Naive thymus-derived CD8-positive, alpha-beta T cell (primary cell): ENCODE measurements at regions not wholly inside any gene's neighbourhood (a gene's known extent, or its start where the extent isn't known, plus 50 kb on each side); places are given as distances from the start of the nearest gene placed in this dataset.

ENCODE experiments used
- ATAC-seq, 2 donors: fragments of 150-1000 bp; cut with Tn5 transposase in 1 of 2; sonication (Bioruptor Pico), chemical (Tn5 transposase) in 1 of 2; 1 replicate in 1 of 2; 2 replicates in 1 of 2; pipeline ENCODE4 v1.10.0; 2021; ENCODE audit warnings: mild to moderate bottlenecking in 2 of 2, moderate library complexity in 2 of 2
- POLR2A ChIA-PET: fragments of 350-600 bp; sonication (Branson Sonifier 250); formaldehyde crosslinking; loops from one replicate; lab custom pipeline; 2021; ENCODE audit warnings: antibody characterized with exemption; lab: Charles Lee
- DNase-seq, 10 donors: peaks; one replicate each; pipeline versions ENCODE4 v3.0.0 to v3.0.0-alpha.2; 2020 to 2022
- H3K27ac Mint-ChIP-seq, 10 donors: one replicate each; pipeline ENCODE4 v1.8.0; 2020 to 2022; ENCODE audit warnings: mild to moderate bottlenecking in 10 of 10, mixed read lengths in 10 of 10, moderate library complexity in 4 of 10, inconsistent platforms in 1 of 10
- H3K27me3 Mint-ChIP-seq, 5 donors: one replicate each; pipeline ENCODE4 v1.8.0; 2021 to 2022; ENCODE audit warnings: mixed read lengths in 5 of 5
- H3K36me3 Mint-ChIP-seq, 3 donors: one replicate each; pipeline ENCODE4 v1.8.0; 2020 to 2022; ENCODE audit warnings: mixed read lengths in 3 of 3, mild to moderate bottlenecking in 2 of 3, inconsistent platforms in 1 of 3
- H3K4me1 Mint-ChIP-seq, 4 donors: one replicate each; pipeline ENCODE4 v1.8.0; 2021 to 2022; ENCODE audit warnings: mixed read lengths in 4 of 4
- H3K4me3 Mint-ChIP-seq, 10 donors: one replicate each; pipeline ENCODE4 v1.8.0; 2020 to 2022; ENCODE audit warnings: mild to moderate bottlenecking in 10 of 10, mixed read lengths in 10 of 10, moderate library complexity in 6 of 10, inconsistent platforms in 1 of 10
- H3K9me3 Mint-ChIP-seq, 9 donors: one replicate each; pipeline ENCODE4 v1.8.0; 2020 to 2022; ENCODE audit warnings: mixed read lengths in 9 of 9, mild to moderate bottlenecking in 3 of 9, inconsistent platforms in 1 of 9, moderate library complexity in 1 of 9

DNA sequence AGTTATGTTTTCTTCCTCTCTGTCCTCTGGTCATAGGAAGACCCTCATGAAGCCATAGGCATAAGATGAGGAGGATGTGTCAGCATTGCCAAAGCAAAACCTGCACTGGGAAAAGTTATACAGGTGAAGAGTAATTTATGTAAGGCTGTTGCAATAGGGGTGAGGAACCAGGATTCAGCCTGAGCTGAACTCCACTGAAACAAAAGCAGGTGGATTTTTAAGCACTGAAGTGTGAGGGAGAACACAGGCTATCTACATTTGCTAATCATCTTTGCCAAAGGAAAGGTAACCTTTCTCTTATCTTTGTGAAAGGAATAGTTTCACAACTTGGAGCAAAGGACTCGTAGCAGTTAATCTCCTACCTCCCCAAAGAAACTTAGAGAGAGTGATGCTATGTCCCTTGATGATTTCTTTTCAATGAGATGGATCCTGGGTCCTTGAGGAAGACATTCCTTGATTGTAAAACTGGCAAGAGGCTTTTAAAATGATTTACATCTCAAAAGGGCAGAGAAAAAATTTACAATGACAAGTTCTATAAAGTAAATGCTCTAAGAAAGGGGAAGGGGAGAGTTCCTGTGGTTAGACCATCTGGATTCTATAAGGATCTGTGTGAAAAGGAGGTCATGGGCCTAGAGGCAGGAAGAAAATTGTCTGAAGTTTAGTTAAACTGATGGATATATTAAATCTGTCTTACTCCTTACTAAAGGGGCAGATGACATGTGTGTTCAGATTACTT lies 385.4 kb upstream of the CDH7 start:
- Mint-ChIP-seq H3K36me3 (no peaks in the 10 kb centered on the region), H3K27ac (no peak overlapping the region), H3K27me3 (no peaks in the 10 kb centered on the region), H3K4me1 (no peaks in the 10 kb centered on the region), H3K4me3 (no peak overlapping the region), H3K9me3 (peaks cover 0 to 11% (median 2%) of the 10 kb centered on the region in 9 donors)
- ATAC-seq (no peak), DNase-seq (no peak)
- POLR2A ChIA-PET: no interaction called here

DNA sequence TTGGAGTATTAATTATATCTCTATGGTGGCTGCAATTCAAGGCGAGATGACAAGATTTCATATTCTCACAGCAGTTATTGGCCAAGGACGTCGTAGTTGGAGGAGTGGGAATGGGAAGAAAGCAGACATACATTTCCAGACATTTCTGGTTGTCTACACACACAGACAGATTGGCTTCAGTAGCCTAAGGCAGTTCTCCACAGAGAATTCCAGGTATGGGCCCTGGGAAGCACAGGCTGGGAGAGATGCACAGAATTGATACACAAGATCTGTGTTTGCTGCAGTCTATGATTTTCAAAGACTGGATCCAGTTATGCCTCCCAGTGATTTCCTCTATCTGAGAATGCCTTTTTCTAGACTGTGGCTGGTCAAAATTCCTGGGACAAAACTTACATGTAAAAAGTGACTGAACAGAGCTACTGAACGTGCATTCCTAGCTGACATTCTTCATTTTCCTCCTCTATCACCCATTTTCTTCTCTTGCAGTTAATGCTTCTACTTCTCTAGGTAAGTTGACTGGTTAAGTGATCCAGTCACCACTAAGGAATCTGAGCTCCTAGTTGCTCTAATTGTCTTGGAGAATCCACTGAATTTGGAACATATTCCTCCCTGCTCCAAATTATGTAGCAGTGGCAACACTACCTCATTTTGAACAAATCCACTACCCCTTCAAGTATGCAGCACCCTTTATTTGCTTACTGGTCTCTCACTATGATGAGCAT lies 386.7 kb upstream of the CDH7 start:
- no peak for DNase-seq
- H3K4me1 Mint-ChIP-seq: no peaks in the 10 kb centered on the region
- H3K27ac Mint-ChIP-seq: no peak overlapping the region
- H3K27me3 Mint-ChIP-seq: no peaks in the 10 kb centered on the region
- POLR2A ChIA-PET: no interaction called here
- no peak for ATAC-seq
- no peaks in the 10 kb centered on the region for H3K36me3 Mint-ChIP-seq
- H3K9me3 Mint-ChIP-seq: peaks cover 0 to 11% (median 2%) of the 10 kb centered on the region in 9 donors
- H3K4me3 Mint-ChIP-seq: no peak overlapping the region

DNA sequence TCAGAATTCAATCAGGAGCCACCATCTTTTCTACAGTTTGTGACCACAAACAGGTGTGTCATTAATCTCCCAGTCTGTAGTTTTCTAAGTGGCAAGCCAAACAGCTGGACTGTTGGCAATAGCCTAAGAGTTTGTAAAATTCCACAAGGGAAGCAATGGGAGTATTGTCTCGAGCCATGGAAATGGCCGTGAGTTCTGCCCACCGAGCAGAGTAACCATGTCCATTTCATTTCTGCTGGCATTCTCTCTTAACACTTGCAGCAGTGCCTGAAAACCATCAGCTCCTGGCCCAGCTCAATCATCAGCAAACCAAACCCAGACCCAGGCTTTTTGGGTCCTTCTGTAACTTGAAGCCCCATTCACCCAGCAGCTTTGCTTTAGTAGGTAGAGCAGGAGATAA lies 387.8 kb upstream of the CDH7 start:
- POLR2A ChIA-PET: no interaction called here
- H3K36me3 Mint-ChIP-seq: no peaks in the 10 kb centered on the region

DNA sequence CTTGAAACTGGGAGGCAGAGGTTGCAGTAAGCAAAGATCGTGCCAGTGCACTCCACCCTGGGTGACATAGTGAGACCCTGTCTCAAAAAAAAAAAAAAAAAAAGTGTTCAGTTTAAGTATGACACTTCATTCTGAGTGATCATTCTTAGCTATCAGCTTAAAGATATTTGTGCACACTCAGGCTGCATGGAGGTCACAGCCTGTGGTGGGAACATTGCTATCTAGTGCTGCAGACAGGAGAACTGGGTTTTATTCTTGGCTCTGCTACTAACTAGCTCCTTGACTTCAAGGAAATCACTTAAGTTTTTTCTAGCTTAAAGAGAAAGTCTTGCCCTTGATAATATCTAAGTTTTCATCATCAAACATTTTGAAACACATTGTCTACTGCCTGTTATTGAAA lies 391.3 kb upstream of the CDH7 start:
- Mint-ChIP-seq H3K4me3 (no peak overlapping the region), H3K36me3 (no peaks in the 10 kb centered on the region), H3K9me3 (peaks cover 0 to 19% (median 6%) of the 10 kb centered on the region in 9 donors), H3K27ac (no peak overlapping the region), H3K4me1 (no peaks in the 10 kb centered on the region), H3K27me3 (no peaks in the 10 kb centered on the region)
- ATAC-seq (no peak), DNase-seq (no peak)
- POLR2A ChIA-PET: no interaction called here

More for the DNA sequence above, 387.8 kb upstream of the CDH7 start:
- ATAC-seq (no peak), DNase-seq (no peak)
- Mint-ChIP-seq H3K4me3 (no peak overlapping the region), H3K27me3 (no peaks in the 10 kb centered on the region), H3K27ac (no peak overlapping the region), H3K4me1 (no peaks in the 10 kb centered on the region), H3K9me3 (peaks cover 0 to 18% (median 4%) of the 10 kb centered on the region in 9 donors)

DNA sequence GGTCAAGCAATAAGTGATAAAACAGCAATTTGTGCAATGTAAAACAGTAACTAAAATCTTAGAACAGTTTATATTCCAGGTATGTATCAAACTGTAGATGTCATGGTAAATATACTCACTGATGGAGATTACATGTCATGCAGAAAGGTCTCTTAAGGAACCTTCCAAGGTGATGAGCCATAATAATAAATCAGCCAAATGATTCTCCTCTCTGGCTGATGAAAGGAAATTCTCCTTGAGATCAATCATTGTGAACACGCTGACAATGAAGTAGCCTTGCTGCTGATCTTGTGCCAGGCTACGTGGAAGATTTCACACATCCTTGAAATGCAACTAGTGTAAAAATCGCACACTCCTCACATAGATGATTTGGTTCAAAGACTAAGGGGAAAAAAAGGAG lies 392.5 kb upstream of the CDH7 start:
- H3K4me3 Mint-ChIP-seq: no peak overlapping the region
- H3K36me3 Mint-ChIP-seq: no peaks in the 10 kb centered on the region
- H3K27ac Mint-ChIP-seq: no peak overlapping the region
- ATAC-seq: no peak
- H3K27me3 Mint-ChIP-seq: no peaks in the 10 kb centered on the region
- no peaks in the 10 kb centered on the region for H3K4me1 Mint-ChIP-seq
- H3K9me3 Mint-ChIP-seq: peaks cover 0 to 19% (median 8%) of the 10 kb centered on the region in 9 donors
- POLR2A ChIA-PET: interaction anchor here (0.6 kb wide), 1 partner anchor 24 kb away, joined by 3 read pairs; no protein-coding TSS in a partner anchor
- DNase-seq: no peak

DNA sequence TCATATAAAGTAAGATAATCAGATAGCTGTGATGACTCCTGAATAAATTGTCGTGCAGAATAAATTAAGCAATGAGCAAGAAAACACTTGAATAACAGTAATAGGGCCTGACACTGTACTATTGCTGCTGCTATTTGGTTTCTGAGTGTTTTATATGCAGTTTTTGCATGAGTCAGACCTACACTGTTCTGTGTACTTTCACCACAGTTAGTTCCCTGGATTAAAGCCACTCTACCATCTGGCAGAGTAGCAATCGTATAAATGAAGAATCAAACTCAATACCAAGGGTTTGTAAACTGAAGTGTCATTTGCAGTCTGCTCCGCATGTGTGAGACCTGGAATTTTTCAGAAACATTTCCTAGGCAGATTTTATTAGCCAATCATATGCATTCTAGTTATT lies 398.6 kb upstream of the CDH7 start:
- no peaks in the 10 kb centered on the region for H3K4me1 Mint-ChIP-seq
- no peak overlapping the region for H3K4me3 Mint-ChIP-seq
- H3K36me3 Mint-ChIP-seq: no peaks in the 10 kb centered on the region
- H3K9me3 Mint-ChIP-seq: peaks cover 0 to 14% (median 0%) of the 10 kb centered on the region in 9 donors
- H3K27me3 Mint-ChIP-seq: no peaks in the 10 kb centered on the region
- POLR2A ChIA-PET: no interaction called here
- no peak overlapping the region for H3K27ac Mint-ChIP-seq
- ATAC-seq (no peak), DNase-seq (no peak)

DNA sequence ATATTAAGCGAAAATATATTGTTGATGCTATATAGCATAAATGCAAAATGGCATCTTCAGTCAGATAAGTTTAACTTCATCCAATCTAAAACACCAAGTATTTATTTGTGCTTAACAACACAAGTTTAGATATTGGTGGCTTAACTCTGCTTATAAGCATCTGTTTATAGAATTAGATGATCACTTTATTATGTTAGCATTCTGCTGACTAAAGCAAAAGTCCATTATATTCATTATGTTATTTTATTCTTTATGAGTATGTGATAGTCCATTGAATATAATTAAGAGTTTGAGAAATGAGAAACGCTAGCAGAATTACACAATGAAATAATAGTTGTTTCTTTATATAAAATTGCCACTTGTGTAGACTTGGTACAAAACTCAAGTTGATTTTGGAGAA lies 401.2 kb upstream of the CDH7 start:
- Mint-ChIP-seq H3K36me3 (no peaks in the 10 kb centered on the region), H3K9me3 (peaks cover 0 to 6% (median 0%) of the 10 kb centered on the region in 9 donors), H3K27me3 (no peaks in the 10 kb centered on the region), H3K4me1 (no peaks in the 10 kb centered on the region), H3K4me3 (no peak overlapping the region), H3K27ac (no peak overlapping the region)
- DNase-seq (no peak), ATAC-seq (no peak)
- POLR2A ChIA-PET: no interaction called here

DNA sequence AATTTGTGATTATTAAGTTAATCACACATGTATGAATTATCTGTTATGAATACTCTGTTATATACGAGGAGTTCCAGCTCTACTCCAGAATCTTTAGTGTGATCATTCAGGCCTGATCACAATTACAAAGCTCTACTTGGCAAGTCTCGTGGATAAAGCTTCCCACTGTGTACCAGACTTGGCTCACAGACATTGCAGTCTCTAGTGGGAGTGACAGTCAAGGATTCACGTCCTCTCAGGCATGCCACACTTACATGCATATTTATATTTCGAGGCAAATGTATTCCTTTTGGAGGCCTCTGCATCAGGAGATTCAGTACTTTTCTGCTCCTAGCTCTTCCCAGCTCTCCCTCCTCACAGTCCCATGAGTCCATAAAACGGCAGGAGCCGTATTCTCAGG lies 403.4 kb upstream of the CDH7 start:
- Mint-ChIP-seq H3K4me3 (no peak overlapping the region), H3K4me1 (no peaks in the 10 kb centered on the region), H3K27ac (no peak overlapping the region), H3K9me3 (peaks cover 0 to 10% (median 2%) of the 10 kb centered on the region in 9 donors), H3K27me3 (no peaks in the 10 kb centered on the region), H3K36me3 (no peaks in the 10 kb centered on the region)
- POLR2A ChIA-PET: no interaction called here
- no peak for DNase-seq
- ATAC-seq: no peak

DNA sequence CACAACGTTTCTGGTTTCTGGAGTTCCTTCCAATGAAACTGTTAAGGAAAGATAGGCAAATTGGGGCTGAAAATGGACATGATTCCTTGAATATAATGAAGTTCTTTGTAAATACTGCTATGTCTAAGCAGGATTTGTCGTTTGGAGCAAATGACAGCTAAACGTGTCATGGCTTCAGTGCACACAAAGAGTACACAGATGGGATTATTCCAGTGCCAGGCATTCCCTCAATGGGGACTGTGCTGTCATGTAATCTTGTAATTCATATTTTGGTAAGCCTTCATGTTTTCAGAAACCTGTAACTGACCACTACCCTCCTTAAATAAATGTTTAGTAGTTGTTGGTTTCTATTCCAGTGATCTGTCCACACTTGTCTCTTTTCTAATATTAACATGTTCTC lies 404.7 kb upstream of the CDH7 start:
- Mint-ChIP-seq H3K36me3 (no peaks in the 10 kb centered on the region), H3K4me3 (no peak overlapping the region), H3K27me3 (no peaks in the 10 kb centered on the region), H3K9me3 (peaks cover 0 to 11% (median 2%) of the 10 kb centered on the region in 9 donors), H3K27ac (no peak overlapping the region), H3K4me1 (no peaks in the 10 kb centered on the region)
- DNase-seq (no peak), ATAC-seq (no peak)
- POLR2A ChIA-PET: no interaction called here

DNA sequence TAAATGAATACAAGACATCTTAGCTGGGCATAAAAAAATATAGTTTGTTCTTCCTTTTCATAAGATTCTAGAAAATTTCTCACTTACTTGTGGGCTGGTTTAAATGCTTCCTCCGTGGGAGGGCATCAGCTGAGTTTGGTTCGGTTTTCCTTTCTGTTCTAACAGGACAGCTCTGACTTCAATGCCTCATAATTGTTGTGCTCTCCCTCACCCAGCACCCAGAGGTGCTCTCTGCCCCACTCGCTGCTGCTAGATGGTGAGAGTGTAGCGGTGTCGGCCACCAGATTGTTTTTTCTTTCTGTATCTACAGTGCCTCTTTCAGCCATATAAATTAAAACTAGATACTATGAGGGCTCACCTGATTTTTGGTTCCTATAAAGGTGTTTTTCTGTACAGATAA lies 407.2 kb upstream of the CDH7 start:
- Mint-ChIP-seq H3K27ac (no peak overlapping the region), H3K4me3 (no peak overlapping the region), H3K27me3 (no peaks in the 10 kb centered on the region), H3K9me3 (peaks cover 0 to 16% (median 2%) of the 10 kb centered on the region in 9 donors), H3K4me1 (no peaks in the 10 kb centered on the region), H3K36me3 (no peaks in the 10 kb centered on the region)
- no peak for ATAC-seq
- POLR2A ChIA-PET: no interaction called here
- DNase-seq: no peak

DNA sequence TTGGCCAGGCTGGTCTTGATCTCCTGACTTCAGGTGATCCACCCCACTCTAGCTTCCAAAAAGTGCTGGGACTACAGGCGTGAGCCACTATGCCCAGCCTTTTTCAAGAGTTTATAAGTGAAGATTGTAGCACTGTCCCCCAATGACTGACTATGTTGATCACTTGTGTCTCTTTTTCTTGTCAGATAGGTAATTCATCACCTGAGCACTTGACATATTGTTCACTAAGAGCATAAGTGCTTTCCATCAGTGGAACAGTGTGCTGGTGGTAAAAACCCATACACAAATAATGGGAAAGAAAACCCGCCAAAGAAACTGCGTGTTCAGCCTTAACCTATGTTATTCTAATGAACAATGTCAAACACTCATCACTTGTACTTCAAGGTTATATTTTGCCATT lies 414.4 kb upstream of the CDH7 start:
- no peak for ATAC-seq
- Mint-ChIP-seq H3K4me1 (no peaks in the 10 kb centered on the region), H3K36me3 (no peaks in the 10 kb centered on the region), H3K27ac (no peak overlapping the region), H3K27me3 (no peaks in the 10 kb centered on the region), H3K4me3 (no peak overlapping the region), H3K9me3 (peaks cover 2 to 32% (median 5%) of the 10 kb centered on the region in 9 donors)
- POLR2A ChIA-PET: no interaction called here
- DNase-seq: no peak

DNA sequence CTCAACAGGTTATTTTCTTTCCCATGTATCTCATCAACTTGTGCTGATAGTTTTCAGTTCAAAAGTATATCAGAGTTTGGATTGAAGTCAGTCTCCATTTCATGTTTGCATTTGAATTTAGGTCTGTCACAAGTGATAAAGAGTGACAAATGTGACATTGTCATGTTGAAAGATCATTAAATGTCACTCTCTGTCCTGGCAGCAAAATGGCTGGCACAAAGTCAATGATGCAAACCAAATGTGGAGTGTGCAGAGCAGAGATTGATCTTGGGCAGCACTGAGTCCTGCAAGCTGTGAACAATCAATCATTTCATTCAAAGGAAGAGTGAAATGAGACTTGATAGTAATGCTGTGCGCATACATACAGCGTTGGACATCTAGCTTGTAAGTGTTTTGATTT lies 421.8 kb upstream of the CDH7 start:
- ATAC-seq (no peak), DNase-seq (no peak)
- no peaks in the 10 kb centered on the region for H3K27me3 Mint-ChIP-seq
- H3K36me3 Mint-ChIP-seq: no peaks in the 10 kb centered on the region
- H3K4me1 Mint-ChIP-seq: no peaks in the 10 kb centered on the region
- H3K9me3 Mint-ChIP-seq: peaks cover 0 to 13% (median 5%) of the 10 kb centered on the region in 9 donors
- H3K4me3 Mint-ChIP-seq: no peak overlapping the region
- POLR2A ChIA-PET: no interaction called here
- H3K27ac Mint-ChIP-seq: no peak overlapping the region

DNA sequence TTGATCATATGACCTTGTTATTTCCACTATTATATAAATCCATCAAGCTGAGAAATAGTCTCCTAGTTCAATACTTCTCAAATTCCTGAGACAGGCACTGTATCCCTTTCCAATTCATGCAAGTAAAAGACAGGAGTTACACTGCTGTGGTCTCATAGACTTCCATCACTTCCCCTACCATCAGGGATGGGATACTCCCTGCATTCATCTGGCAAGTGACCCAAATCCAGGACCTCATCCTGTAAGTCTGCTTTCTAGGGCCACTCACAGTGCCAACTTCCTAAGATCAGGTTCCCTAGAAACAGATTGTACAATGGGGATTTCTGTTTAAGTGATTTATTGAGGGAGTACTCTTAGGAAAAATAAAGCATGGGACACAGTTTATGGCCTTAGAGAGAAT lies 424.0 kb upstream of the CDH7 start:
- H3K4me1 Mint-ChIP-seq: no peaks in the 10 kb centered on the region
- peaks cover 0 to 12% (median 0%) of the 10 kb centered on the region in 9 donors for H3K9me3 Mint-ChIP-seq
- no peak overlapping the region for H3K27ac Mint-ChIP-seq
- ATAC-seq (no peak), DNase-seq (no peak)
- no peaks in the 10 kb centered on the region for H3K36me3 Mint-ChIP-seq
- H3K4me3 Mint-ChIP-seq: no peak overlapping the region
- POLR2A ChIA-PET: no interaction called here
- H3K27me3 Mint-ChIP-seq: no peaks in the 10 kb centered on the region
